ENCODE measurements at regions not wholly inside any gene's neighbourhood (a gene's known extent, or its start where the extent isn't known, plus 50 kb on each side); places are given as distances from the start of the nearest gene placed in this dataset.

DNA sequence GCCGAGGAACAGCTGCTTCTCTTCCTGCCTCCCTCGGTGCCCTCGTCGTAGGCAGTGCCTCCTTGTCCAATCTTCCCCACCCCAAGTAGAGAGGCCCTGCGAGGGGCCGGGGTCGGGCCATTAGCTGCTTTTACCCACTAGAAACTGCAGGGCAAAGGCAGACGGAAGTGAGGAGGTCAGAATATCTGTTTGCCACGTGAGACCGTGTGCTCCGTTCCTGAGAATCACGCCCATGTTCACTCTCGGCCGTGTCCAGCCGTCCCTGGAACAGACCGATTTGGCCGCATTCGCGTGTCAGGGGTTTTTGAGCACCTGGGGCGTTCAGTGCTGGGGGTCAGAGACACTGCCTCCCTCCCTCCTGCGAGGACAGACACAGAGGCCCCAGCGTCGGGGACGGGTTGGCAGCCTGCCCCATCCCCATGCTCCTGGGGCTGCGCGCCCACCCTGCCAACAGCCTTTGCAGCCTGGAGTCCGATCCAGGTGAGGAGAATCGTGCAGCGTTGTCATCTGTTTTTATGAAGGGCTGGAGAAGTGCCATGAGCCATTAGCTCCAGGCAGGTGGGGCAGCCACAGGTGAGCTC is 982.2 kb downstream of the BRD1 start:
- TF ChIP-seq, protein P1, sequence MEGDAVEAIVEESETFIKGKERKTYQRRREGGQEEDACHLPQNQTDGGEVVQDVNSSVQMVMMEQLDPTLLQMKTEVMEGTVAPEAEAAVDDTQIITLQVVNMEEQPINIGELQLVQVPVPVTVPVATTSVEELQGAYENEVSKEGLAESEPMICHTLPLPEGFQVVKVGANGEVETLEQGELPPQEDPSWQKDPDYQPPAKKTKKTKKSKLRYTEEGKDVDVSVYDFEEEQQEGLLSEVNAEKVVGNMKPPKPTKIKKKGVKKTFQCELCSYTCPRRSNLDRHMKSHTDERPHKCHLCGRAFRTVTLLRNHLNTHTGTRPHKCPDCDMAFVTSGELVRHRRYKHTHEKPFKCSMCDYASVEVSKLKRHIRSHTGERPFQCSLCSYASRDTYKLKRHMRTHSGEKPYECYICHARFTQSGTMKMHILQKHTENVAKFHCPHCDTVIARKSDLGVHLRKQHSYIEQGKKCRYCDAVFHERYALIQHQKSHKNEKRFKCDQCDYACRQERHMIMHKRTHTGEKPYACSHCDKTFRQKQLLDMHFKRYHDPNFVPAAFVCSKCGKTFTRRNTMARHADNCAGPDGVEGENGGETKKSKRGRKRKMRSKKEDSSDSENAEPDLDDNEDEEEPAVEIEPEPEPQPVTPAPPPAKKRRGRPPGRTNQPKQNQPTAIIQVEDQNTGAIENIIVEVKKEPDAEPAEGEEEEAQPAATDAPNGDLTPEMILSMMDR (conservative IDR thresholded peaks at IDR 0.05; ENCODE audit: low read depth in 2 of 2), result no peak
- TF ChIP-seq POLR2AphosphoS5 (IDR thresholded peaks at IDR 0.05; ENCODE audit: low read depth), result no peak
- no peak for TF ChIP-seq EZH2 (IDR thresholded peaks at IDR 0.05; ENCODE audit: low read depth, unreplicated experiment)
- no peak for TF ChIP-seq NANOG (IDR thresholded peaks at IDR 0.05; ENCODE audit: borderline replicate concordance)
- TF ChIP-seq, protein P2, sequence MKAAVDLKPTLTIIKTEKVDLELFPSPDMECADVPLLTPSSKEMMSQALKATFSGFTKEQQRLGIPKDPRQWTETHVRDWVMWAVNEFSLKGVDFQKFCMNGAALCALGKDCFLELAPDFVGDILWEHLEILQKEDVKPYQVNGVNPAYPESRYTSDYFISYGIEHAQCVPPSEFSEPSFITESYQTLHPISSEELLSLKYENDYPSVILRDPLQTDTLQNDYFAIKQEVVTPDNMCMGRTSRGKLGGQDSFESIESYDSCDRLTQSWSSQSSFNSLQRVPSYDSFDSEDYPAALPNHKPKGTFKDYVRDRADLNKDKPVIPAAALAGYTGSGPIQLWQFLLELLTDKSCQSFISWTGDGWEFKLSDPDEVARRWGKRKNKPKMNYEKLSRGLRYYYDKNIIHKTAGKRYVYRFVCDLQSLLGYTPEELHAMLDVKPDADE (IDR thresholded peaks at IDR 0.05), result no peak
- TF ChIP-seq REST (IDR thresholded peaks at IDR 0.05; ENCODE audit: unreplicated experiment), result no peak

Data from GM23338 (cell line).